Mucosa of descending colon (tissue), 3 donors: ENCODE measurements at regions not wholly inside any gene's neighbourhood (a gene's known extent, or its start where the extent isn't known, plus 50 kb on each side); places are given as distances from the start of the nearest gene placed in this dataset.

Source experiments
- ATAC-seq: fragments of 200-7000 bp; cut with Tn5 transposase; one replicate; pipeline ENCODE4 v1.9.1; 2020; ENCODE audit warnings: mild to moderate bottlenecking, moderate library complexity
- DNase-seq, 3 donors: peaks; one replicate each; pipeline ENCODE4 v3.0.0-alpha.2; 2020
- H3K36me3 ChIP-seq: fragments of 200-600 bp; one replicate; pipeline ENCODE4 v1.8.0; 2021; ENCODE audit warnings: low read depth, mild to moderate bottlenecking
- H3K4me1 ChIP-seq: fragments of 200-600 bp; one replicate; pipeline ENCODE4 v1.8.0; 2021; ENCODE audit warnings: low read depth, mild to moderate bottlenecking
- H3K4me3 ChIP-seq: fragments of 200-600 bp; one replicate; pipeline ENCODE4 v1.8.0; 2021; ENCODE audit warnings: mild to moderate bottlenecking
- H3K9me3 ChIP-seq: fragments of 200-600 bp; one replicate; pipeline ENCODE4 v1.8.0; 2021; ENCODE audit warnings: mild to moderate bottlenecking
- intact Hi-C, 2 donors: fragments of 100-400 bp; cut with DNase I in 1 of 2; cut with micrococcal nuclease in 1 of 2; formaldehyde crosslinking; loops; one replicate each; pipeline versions ENCODE4 v1.11.0 to v1.11.1; 2022; cut with DNase I, micrococcal nuclease
- TF ChIP-seq, protein P1 (sequence below): fragments of 200-600 bp; IDR thresholded peaks from one replicate; pipeline ENCODE4 v1.8.0; 2022; ENCODE audit warnings: antibody characterized with exemption, mild to moderate bottlenecking
- donor health status: DM: no; HTN: no; CAD: no; lungs with moderate emphysema.
- donor health status: DM: no; HTN: no; CAD: no.
- donor health status: DM: no; HTN: yes; CAD: no.

DNA sequence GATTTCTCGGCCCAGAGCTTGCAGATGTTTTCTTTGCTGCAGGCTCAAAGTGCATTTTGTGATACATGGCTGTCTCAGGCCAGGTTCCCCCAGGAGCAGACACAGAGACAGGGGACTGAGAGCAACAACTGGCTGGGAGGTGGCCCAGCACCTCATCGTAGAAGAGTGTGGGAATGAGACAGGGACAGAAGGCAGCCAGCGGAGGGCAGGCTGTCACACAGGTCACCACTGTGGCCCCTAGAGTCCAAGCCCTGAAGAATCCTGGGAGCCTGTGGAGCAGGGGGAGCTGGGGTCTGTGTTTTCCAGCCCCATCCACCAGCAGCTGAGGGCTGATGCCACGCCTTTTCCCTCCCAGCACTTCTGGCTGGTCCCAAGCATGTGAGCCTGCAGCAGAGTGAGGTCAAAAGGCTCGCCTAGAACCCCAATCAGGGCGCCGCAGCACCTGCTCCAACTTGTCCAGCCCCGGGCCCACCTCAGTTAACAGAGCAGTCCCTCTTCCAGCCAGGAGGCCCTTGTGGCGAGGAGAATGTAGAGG is 723.8 kb downstream of the UQCRFS1 start:
- Histone ChIP-seq H3K4me1 (peaks cover 4% of the 10 kb centered on the region), H3K9me3 (no peaks in the 10 kb centered on the region), H3K4me3 (no peak overlapping the region), H3K36me3 (no peaks in the 10 kb centered on the region)
- intact Hi-C loops, result no loop called here
- DNase-seq (no peak), ATAC-seq (no peak)
- TF ChIP-seq, protein P1, sequence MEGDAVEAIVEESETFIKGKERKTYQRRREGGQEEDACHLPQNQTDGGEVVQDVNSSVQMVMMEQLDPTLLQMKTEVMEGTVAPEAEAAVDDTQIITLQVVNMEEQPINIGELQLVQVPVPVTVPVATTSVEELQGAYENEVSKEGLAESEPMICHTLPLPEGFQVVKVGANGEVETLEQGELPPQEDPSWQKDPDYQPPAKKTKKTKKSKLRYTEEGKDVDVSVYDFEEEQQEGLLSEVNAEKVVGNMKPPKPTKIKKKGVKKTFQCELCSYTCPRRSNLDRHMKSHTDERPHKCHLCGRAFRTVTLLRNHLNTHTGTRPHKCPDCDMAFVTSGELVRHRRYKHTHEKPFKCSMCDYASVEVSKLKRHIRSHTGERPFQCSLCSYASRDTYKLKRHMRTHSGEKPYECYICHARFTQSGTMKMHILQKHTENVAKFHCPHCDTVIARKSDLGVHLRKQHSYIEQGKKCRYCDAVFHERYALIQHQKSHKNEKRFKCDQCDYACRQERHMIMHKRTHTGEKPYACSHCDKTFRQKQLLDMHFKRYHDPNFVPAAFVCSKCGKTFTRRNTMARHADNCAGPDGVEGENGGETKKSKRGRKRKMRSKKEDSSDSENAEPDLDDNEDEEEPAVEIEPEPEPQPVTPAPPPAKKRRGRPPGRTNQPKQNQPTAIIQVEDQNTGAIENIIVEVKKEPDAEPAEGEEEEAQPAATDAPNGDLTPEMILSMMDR, result no peak

DNA sequence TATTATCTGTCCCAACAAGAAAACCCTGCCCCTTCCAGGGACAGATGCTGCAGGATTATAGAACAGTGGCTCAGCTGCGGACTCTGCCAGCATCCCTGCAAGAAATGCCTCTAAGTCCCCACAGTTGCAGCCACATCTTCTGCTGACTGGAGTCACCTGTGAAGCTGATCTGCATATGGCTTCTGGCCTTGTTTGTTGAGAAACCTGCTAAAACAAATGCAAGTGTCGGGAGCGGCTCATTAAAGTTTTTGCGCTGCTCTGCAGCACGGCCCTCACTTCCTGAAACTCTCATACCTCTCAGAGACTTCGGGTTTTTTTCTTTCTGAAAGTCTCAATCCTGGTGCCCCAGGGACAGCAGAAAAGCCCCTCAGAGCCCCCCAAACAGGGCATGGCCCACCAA is 725.0 kb downstream of the UQCRFS1 start:
- peak in 2 of 3 donors; percentile 54 to 57 for DNase-seq
- ATAC-seq, result peak; percentile 74
- peaks cover 4% of the 10 kb centered on the region for H3K4me1 ChIP-seq
- no peak overlapping the region for H3K4me3 ChIP-seq
- H3K9me3 ChIP-seq, result no peaks in the 10 kb centered on the region
- no peaks in the 10 kb centered on the region for H3K36me3 ChIP-seq
- intact Hi-C loops, result no loop called here
- TF ChIP-seq, protein P1, result no peak

DNA sequence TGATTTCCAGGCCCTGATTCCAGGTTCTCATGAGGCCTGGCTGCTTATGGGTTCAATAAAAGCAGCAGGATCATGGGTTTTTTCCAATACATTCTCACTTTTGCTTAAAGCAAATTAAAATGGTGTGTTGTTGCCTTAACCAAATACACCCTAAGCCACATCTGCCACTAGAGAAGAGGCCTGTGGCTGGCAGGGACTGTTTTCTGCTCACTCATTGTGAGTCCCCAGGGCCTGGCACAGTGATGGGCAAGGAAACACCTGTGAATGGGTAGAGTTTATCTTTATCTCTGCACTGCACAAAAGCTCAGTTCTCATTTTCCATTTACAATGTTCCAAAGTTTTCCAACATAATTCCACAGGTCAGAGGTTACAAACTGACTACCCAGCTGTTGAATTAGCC is 726.0 kb downstream of the UQCRFS1 start:
- ATAC-seq (peak; percentile 45), DNase-seq (no peak)
- no peak overlapping the region for H3K4me3 ChIP-seq
- H3K36me3 ChIP-seq, result no peaks in the 10 kb centered on the region
- TF ChIP-seq, protein P1, result no peak
- intact Hi-C loops, result no loop called here
- no peaks in the 10 kb centered on the region for H3K9me3 ChIP-seq
- H3K4me1 ChIP-seq, result peaks cover 4% of the 10 kb centered on the region

DNA sequence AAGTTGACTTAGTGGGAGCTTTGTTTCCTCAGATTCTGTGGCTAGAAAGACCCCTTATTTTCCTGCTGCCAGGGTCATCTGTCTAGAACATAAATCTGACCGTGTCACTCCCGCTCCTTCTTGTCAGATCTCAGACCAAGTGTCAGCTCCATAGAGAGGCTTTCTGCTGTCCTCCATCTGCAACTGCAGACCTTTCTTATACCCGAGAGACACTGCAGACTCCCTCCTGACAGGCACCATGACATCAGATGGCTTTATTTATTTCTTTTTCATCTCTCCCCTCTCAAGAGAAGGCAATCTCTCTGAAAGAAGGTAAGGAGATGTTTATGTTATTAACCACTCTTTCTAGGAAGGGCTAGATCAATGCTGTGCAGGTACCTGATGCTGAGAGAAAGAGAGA is 726.5 kb downstream of the UQCRFS1 start:
- intact Hi-C loops, result no loop called here
- ATAC-seq (no peak), DNase-seq (no peak)
- Histone ChIP-seq H3K4me1 (peaks cover 6% of the 10 kb centered on the region), H3K9me3 (no peaks in the 10 kb centered on the region), H3K4me3 (no peak overlapping the region), H3K36me3 (no peaks in the 10 kb centered on the region)
- TF ChIP-seq, protein P1, result no peak

DNA sequence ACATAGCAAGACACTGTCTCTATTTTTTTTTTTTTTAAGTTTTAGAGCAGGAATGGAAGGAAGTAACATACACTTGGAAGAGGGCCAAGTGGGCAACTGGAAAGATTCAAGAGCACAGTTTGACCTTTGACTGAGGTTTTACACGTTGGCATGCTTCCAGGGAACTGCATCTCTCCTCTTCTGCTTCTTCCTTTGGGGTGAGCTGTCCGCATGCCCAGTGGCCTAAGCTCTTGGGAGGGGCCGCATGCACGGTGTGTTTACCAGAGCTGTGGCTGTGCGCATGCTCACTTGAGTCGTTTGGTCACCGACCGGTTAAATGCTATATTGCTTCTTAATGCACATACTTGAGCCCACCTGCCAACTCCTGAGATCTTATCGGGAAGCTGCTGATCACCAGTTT is 727.7 kb downstream of the UQCRFS1 start:
- ATAC-seq, result peak; percentile 80
- no peaks in the 10 kb centered on the region for H3K36me3 ChIP-seq
- no peaks in the 10 kb centered on the region for H3K9me3 ChIP-seq
- intact Hi-C loops, result no loop called here
- TF ChIP-seq, protein P1, result no peak
- DNase-seq, result peak; percentile 78 to 83 (median 82)
- no peak overlapping the region for H3K4me3 ChIP-seq
- H3K4me1 ChIP-seq, result peaks cover 11% of the 10 kb centered on the region

DNA sequence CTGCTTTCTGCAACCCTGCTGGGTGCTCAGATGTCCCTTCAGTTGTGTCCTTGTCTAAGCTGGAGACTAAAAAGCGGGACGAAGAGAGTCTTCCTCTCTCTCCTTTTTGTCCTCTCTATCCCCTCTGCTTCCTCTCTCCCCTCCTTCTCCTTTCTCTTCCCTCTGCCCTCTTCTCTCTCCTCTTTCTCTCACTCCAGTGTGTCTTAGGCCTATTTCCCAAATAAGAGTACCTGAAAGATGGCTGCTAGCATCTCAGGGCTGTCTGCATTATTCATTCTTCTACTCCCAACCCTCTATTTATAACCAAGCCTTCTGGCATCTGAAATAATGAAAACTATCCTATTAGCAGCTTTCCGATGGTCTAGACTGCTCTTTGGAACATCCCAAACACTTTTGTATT is 729.8 kb downstream of the UQCRFS1 start:
- Histone ChIP-seq H3K36me3 (no peaks in the 10 kb centered on the region), H3K4me3 (no peak overlapping the region), H3K4me1 (peaks cover 11% of the 10 kb centered on the region), H3K9me3 (no peaks in the 10 kb centered on the region)
- intact Hi-C loops, result no loop called here
- DNase-seq (no peak), ATAC-seq (no peak)
- TF ChIP-seq, protein P1, result no peak
